ENCODE measurements at regions not wholly inside any gene's neighbourhood (a gene's known extent, or its start where the extent isn't known, plus 50 kb on each side); places are given as distances from the start of the nearest gene placed in this dataset.

GRCh38 chr4:11805842-11806241 lies 377.1 kb upstream of the HS3ST1 start:
- H3K27ac Mint-ChIP-seq, result no peak overlapping the region
- H3K4me1 Mint-ChIP-seq (ENCODE audit: low read depth), result no peaks in the 10 kb centered on the region
- DNase-seq, result no peak
- CTCF ChIA-PET, result no interaction called here
- no peaks in the 10 kb centered on the region for H3K27me3 Mint-ChIP-seq (ENCODE audit: low read depth)
- no peak for ATAC-seq
- no peaks in the 10 kb centered on the region for H3K9me3 Mint-ChIP-seq (ENCODE audit: insufficient read depth)
- H3K36me3 Mint-ChIP-seq (ENCODE audit: low read depth), result no peaks in the 10 kb centered on the region
- no peak overlapping the region for H3K4me3 Mint-ChIP-seq
- POLR2A ChIA-PET, result no interaction called here

GRCh38 chr4:11801466-11802446 lies 373.1 kb upstream of the HS3ST1 start:
- Mint-ChIP-seq H3K4me1 (ENCODE audit: low read depth) (no peaks in the 10 kb centered on the region), H3K27me3 (ENCODE audit: low read depth) (no peaks in the 10 kb centered on the region), H3K27ac (no peak overlapping the region), H3K4me3 (no peak overlapping the region), H3K36me3 (ENCODE audit: low read depth) (no peaks in the 10 kb centered on the region), H3K9me3 (ENCODE audit: insufficient read depth) (no peaks in the 10 kb centered on the region)
- ChIA-PET CTCF (interaction anchor here (0.6 kb wide), 1 partner anchor 377 kb away, joined by 3 read pairs; no protein-coding TSS in a partner anchor), POLR2A (no interaction called here)
- ATAC-seq (no peak), DNase-seq (no peak)

GRCh38 chr4:11799196-11799595 lies 370.5 kb upstream of the HS3ST1 start:
- H3K27ac Mint-ChIP-seq, result no peak overlapping the region
- H3K27me3 Mint-ChIP-seq (ENCODE audit: low read depth), result no peaks in the 10 kb centered on the region
- DNase-seq, result no peak
- no peaks in the 10 kb centered on the region for H3K36me3 Mint-ChIP-seq (ENCODE audit: low read depth)
- ATAC-seq, result no peak
- ChIA-PET POLR2A (no interaction called here), CTCF (no interaction called here)
- H3K9me3 Mint-ChIP-seq (ENCODE audit: insufficient read depth), result no peaks in the 10 kb centered on the region
- no peaks in the 10 kb centered on the region for H3K4me1 Mint-ChIP-seq (ENCODE audit: low read depth)
- no peak overlapping the region for H3K4me3 Mint-ChIP-seq

- Mint-ChIP-seq H3K4me3 (no peak overlapping the region), H3K36me3 (ENCODE audit: low read depth) (no peaks in the 10 kb centered on the region), H3K27me3 (ENCODE audit: low read depth) (no peaks in the 10 kb centered on the region), H3K4me1 (ENCODE audit: low read depth) (no peaks in the 10 kb centered on the region), H3K27ac (no peak overlapping the region), H3K9me3 (ENCODE audit: insufficient read depth) (no peaks in the 10 kb centered on the region)
- DNase-seq (no peak), ATAC-seq (no peak)
- ChIA-PET POLR2A (no interaction called here), CTCF (no interaction called here)
Observed at GRCh38 chr4:11791797-11792196, 363.1 kb upstream of the HS3ST1 start.

GRCh38 chr4:11790230-11790629 lies 361.5 kb upstream of the HS3ST1 start:
- no peak for DNase-seq
- H3K4me3 Mint-ChIP-seq, result no peak overlapping the region
- POLR2A ChIA-PET, result no interaction called here
- H3K27me3 Mint-ChIP-seq (ENCODE audit: low read depth), result no peaks in the 10 kb centered on the region
- no peaks in the 10 kb centered on the region for H3K4me1 Mint-ChIP-seq (ENCODE audit: low read depth)
- ATAC-seq, result no peak
- no peak overlapping the region for H3K27ac Mint-ChIP-seq
- H3K36me3 Mint-ChIP-seq (ENCODE audit: low read depth), result no peaks in the 10 kb centered on the region
- CTCF ChIA-PET, result no interaction called here
- H3K9me3 Mint-ChIP-seq (ENCODE audit: insufficient read depth), result no peaks in the 10 kb centered on the region

- Mint-ChIP-seq H3K36me3 (ENCODE audit: low read depth) (no peaks in the 10 kb centered on the region), H3K4me3 (no peak overlapping the region), H3K4me1 (ENCODE audit: low read depth) (no peaks in the 10 kb centered on the region), H3K9me3 (ENCODE audit: insufficient read depth) (no peaks in the 10 kb centered on the region), H3K27ac (no peak overlapping the region), H3K27me3 (ENCODE audit: low read depth) (no peaks in the 10 kb centered on the region)
- ATAC-seq (no peak), DNase-seq (no peak)
- ChIA-PET CTCF (no interaction called here), POLR2A (no interaction called here)
Observed at GRCh38 chr4:11783588-11783987, 354.9 kb upstream of the HS3ST1 start.

- H3K27ac Mint-ChIP-seq, result no peak overlapping the region
- no peaks in the 10 kb centered on the region for H3K27me3 Mint-ChIP-seq (ENCODE audit: low read depth)
- H3K36me3 Mint-ChIP-seq (ENCODE audit: low read depth), result no peaks in the 10 kb centered on the region
- no peak overlapping the region for H3K4me3 Mint-ChIP-seq
- DNase-seq (no peak), ATAC-seq (no peak)
- H3K9me3 Mint-ChIP-seq (ENCODE audit: insufficient read depth), result no peaks in the 10 kb centered on the region
- ChIA-PET CTCF (no interaction called here), POLR2A (no interaction called here)
- no peaks in the 10 kb centered on the region for H3K4me1 Mint-ChIP-seq (ENCODE audit: low read depth)
Observed at GRCh38 chr4:11782859-11783258, 354.2 kb upstream of the HS3ST1 start.

- H3K4me3 Mint-ChIP-seq, result no peak overlapping the region
- CTCF ChIA-PET, result no interaction called here
- no peak for DNase-seq
Observed at GRCh38 chr4:11777447-11777846, 348.8 kb upstream of the HS3ST1 start.

GRCh38 chr4:11774346-11774745 lies 345.7 kb upstream of the HS3ST1 start:
- POLR2A ChIA-PET, result no interaction called here
- Mint-ChIP-seq H3K27me3 (ENCODE audit: low read depth) (no peaks in the 10 kb centered on the region), H3K9me3 (ENCODE audit: insufficient read depth) (no peaks in the 10 kb centered on the region), H3K36me3 (ENCODE audit: low read depth) (no peaks in the 10 kb centered on the region), H3K4me3 (no peak overlapping the region), H3K4me1 (ENCODE audit: low read depth) (no peaks in the 10 kb centered on the region), H3K27ac (no peak overlapping the region)
- ATAC-seq (no peak), DNase-seq (no peak)
- CTCF ChIA-PET, result no interaction called here

More at GRCh38 chr4:11777447-11777846, 348.8 kb upstream of the HS3ST1 start:
- Mint-ChIP-seq H3K4me1 (ENCODE audit: low read depth) (no peaks in the 10 kb centered on the region), H3K27ac (no peak overlapping the region), H3K27me3 (ENCODE audit: low read depth) (no peaks in the 10 kb centered on the region), H3K9me3 (ENCODE audit: insufficient read depth) (no peaks in the 10 kb centered on the region), H3K36me3 (ENCODE audit: low read depth) (no peaks in the 10 kb centered on the region)
- POLR2A ChIA-PET, result no interaction called here
- ATAC-seq, result no peak

GRCh38 chr4:11773798-11774197 lies 345.1 kb upstream of the HS3ST1 start:
- Mint-ChIP-seq H3K27me3 (ENCODE audit: low read depth) (no peaks in the 10 kb centered on the region), H3K4me1 (ENCODE audit: low read depth) (no peaks in the 10 kb centered on the region), H3K27ac (no peak overlapping the region), H3K36me3 (ENCODE audit: low read depth) (no peaks in the 10 kb centered on the region), H3K4me3 (no peak overlapping the region), H3K9me3 (ENCODE audit: insufficient read depth) (no peaks in the 10 kb centered on the region)
- no peak for DNase-seq
- CTCF ChIA-PET, result no interaction called here
- no peak for ATAC-seq
- POLR2A ChIA-PET, result no interaction called here

- Mint-ChIP-seq H3K4me3 (no peak overlapping the region), H3K27ac (no peak overlapping the region), H3K4me1 (ENCODE audit: low read depth) (no peaks in the 10 kb centered on the region), H3K36me3 (ENCODE audit: low read depth) (no peaks in the 10 kb centered on the region), H3K9me3 (ENCODE audit: insufficient read depth) (no peaks in the 10 kb centered on the region), H3K27me3 (ENCODE audit: low read depth) (no peaks in the 10 kb centered on the region)
- no peak for DNase-seq
- no peak for ATAC-seq
- CTCF ChIA-PET, result no interaction called here
- POLR2A ChIA-PET, result no interaction called here
Observed at GRCh38 chr4:11769434-11769833, 340.7 kb upstream of the HS3ST1 start.

GRCh38 chr4:11768251-11768972 lies 339.7 kb upstream of the HS3ST1 start:
- Mint-ChIP-seq H3K9me3 (ENCODE audit: insufficient read depth) (no peaks in the 10 kb centered on the region), H3K36me3 (ENCODE audit: low read depth) (no peaks in the 10 kb centered on the region), H3K27ac (no peak overlapping the region), H3K4me1 (ENCODE audit: low read depth) (no peaks in the 10 kb centered on the region), H3K4me3 (no peak overlapping the region), H3K27me3 (ENCODE audit: low read depth) (no peaks in the 10 kb centered on the region)
- DNase-seq (no peak), ATAC-seq (no peak)
- ChIA-PET CTCF (no interaction called here), POLR2A (no interaction called here)

Measured in activated CD8-positive, alpha-beta T cell treated with anti-CD3 and anti-CD28 coated beads, Interleukin-2, amount 10 ng/mL, durations not matched to agents 7 days and 5 days (primary cell).